Cardiac fibroblast (primary cell): ENCODE measurements at regions not wholly inside any gene's neighbourhood (a gene's known extent, or its start where the extent isn't known, plus 50 kb on each side); places are given as distances from the start of the nearest gene placed in this dataset.

Source experiments
- DNase-seq, 2 donors: peaks; one replicate each; pipeline versions ENCODE4 v3.0.0 to v3.0.0-alpha.2; 2010; ENCODE audit warnings: low read depth in 2 of 2
- H3K4me3 ChIP-seq, 2 donors: replicated peaks in 1 of 2; 1 replicate in 1 of 2; 2 replicates in 1 of 2; pipeline ENCODE4 v1.5.1; 2011; ENCODE audit warnings: low read depth in 2 of 2, low read length in 2 of 2, mild to moderate bottlenecking in 2 of 2, moderate library complexity in 1 of 2
- TF ChIP-seq, protein P1 (sequence below): IDR thresholded peaks from one replicate; pipeline ENCODE4 v1.5.1; 2011; ENCODE audit warnings: low read depth, mild to moderate bottlenecking, low read length, inconsistent platforms

DNA sequence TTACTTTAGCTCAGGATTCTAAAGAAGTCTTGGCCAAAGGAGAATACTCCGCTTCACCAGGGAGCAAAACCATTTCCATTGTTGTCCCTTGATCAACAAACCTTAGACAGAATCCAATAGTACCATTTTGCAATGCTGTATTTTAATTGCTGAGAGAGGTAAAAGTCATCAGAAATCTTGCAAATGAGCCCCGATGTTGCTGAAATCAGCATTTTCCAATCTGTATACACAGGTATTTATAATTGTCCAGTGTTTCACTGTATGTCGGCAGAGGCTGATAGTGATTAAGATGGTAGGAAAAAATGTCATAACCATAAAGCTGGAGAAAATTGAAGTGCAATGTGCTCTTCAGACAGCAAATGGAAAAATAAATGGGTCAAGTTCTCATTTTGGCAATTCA lies 170.0 kb upstream of the ARL4C start:
- DNase-seq, result no peak
- TF ChIP-seq, protein P1, sequence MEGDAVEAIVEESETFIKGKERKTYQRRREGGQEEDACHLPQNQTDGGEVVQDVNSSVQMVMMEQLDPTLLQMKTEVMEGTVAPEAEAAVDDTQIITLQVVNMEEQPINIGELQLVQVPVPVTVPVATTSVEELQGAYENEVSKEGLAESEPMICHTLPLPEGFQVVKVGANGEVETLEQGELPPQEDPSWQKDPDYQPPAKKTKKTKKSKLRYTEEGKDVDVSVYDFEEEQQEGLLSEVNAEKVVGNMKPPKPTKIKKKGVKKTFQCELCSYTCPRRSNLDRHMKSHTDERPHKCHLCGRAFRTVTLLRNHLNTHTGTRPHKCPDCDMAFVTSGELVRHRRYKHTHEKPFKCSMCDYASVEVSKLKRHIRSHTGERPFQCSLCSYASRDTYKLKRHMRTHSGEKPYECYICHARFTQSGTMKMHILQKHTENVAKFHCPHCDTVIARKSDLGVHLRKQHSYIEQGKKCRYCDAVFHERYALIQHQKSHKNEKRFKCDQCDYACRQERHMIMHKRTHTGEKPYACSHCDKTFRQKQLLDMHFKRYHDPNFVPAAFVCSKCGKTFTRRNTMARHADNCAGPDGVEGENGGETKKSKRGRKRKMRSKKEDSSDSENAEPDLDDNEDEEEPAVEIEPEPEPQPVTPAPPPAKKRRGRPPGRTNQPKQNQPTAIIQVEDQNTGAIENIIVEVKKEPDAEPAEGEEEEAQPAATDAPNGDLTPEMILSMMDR, result no peak
- H3K4me3 ChIP-seq, result no peak overlapping the region

- TF ChIP-seq, protein P1, result no peak
- no peak for DNase-seq
- no peak overlapping the region for H3K4me3 ChIP-seq
Measured at GRCh38 chr2:234665304-234665703, 168.4 kb upstream of the ARL4C start.

- TF ChIP-seq, protein P1, result no peak
- no peak for DNase-seq
- H3K4me3 ChIP-seq, result no peak overlapping the region
Measured at GRCh38 chr2:234661849-234662248, 165.0 kb upstream of the ARL4C start.

- TF ChIP-seq, protein P1, result no peak
- DNase-seq, result no peak
- no peak overlapping the region for H3K4me3 ChIP-seq
Measured at GRCh38 chr2:234661175-234661574, 164.3 kb upstream of the ARL4C start.

- H3K4me3 ChIP-seq, result no peak overlapping the region
- TF ChIP-seq, protein P1, result no peak
- DNase-seq, result no peak
Measured at GRCh38 chr2:234655706-234656105, 158.8 kb upstream of the ARL4C start.

DNA sequence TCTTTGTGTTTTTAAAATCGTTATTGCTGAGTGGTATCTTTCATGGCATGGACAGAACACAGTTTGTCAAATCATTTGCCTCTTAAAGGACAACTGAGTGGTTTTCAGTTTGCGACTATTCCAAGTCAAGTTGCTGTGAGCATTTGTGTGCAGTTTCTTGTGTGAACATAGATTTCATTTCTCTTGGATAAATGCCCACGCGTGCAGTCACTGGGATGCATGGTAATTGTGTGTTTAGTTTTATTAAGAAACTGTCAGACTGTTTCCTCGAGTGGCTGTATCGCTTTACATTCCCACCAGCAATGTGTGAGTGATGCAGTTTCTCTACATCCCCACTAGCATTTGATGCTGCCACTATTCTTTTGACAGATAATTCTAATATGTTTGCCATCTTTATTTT lies 154.0 kb upstream of the ARL4C start:
- DNase-seq, result no peak
- TF ChIP-seq, protein P1, result no peak

DNA sequence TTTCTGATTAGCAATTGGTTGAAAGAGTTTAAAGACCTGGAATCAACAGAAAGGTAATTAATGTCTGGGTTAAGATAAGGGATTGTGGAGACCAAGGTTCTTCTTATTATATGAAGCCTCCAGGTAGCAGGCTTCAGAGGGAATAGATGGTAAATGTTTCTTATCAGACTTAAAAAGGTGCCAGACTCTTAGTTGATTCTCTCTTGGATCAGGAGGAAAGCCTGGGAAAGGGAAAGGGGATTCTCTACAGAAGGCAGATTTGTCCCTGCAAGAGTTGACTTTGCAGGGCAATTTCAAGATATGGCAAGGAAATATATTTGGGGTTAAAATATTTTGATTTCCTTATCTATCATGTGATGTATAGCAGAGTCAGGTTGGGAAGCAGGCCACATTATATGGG lies 153.1 kb upstream of the ARL4C start:
- TF ChIP-seq, protein P1, result no peak
- no peak for DNase-seq
- no peak overlapping the region for H3K4me3 ChIP-seq

More for the DNA sequence above, 154.0 kb upstream of the ARL4C start:
- no peak overlapping the region for H3K4me3 ChIP-seq
